ENCODE measurements at regions not wholly inside any gene's neighbourhood (a gene's known extent, or its start where the extent isn't known, plus 50 kb on each side); places are given as distances from the start of the nearest gene placed in this dataset.
"Not testable (repeated sequence)": the region's sequence is repeated elsewhere in the genome, so short reads cannot be mapped to it uniquely, and the experiment has no call there.

DNA sequence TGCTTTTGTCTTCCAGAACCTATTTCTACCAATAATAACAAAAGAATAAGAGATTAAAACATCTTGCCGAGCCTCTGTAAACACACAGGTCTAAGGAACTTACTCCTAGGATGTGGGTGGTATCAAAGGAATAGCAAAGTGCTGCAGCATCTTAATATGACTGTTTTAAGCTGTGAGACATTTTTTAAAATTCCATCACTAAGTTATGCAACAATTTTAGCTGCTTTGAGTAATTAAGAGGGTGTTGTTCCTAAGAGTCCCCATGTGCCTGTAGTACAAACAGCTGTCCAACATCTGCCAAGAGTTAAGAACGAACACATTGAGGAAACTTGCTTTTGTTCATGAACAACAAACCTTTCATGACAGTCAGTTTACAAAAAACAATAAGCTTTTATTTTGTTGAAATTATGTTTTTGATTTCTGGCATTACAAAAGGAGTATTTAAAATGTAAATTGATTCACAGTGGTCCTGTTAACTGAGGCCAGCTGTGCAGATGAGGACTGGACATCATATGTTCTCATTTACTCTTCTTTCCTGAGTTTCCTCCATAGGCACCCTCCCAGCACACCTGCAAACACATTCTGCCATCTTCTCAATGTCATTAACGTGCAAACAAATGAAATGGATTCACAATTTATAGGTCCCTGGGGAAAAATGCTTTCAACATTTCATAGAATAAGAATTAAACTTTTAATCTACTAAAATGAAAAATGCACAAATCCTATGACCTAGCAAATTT lies 337.3 kb upstream of the ARHGEF26 start:
- TF ChIP-seq, protein P1, sequence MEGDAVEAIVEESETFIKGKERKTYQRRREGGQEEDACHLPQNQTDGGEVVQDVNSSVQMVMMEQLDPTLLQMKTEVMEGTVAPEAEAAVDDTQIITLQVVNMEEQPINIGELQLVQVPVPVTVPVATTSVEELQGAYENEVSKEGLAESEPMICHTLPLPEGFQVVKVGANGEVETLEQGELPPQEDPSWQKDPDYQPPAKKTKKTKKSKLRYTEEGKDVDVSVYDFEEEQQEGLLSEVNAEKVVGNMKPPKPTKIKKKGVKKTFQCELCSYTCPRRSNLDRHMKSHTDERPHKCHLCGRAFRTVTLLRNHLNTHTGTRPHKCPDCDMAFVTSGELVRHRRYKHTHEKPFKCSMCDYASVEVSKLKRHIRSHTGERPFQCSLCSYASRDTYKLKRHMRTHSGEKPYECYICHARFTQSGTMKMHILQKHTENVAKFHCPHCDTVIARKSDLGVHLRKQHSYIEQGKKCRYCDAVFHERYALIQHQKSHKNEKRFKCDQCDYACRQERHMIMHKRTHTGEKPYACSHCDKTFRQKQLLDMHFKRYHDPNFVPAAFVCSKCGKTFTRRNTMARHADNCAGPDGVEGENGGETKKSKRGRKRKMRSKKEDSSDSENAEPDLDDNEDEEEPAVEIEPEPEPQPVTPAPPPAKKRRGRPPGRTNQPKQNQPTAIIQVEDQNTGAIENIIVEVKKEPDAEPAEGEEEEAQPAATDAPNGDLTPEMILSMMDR (IDR thresholded peaks at IDR 0.05; ENCODE audit: low read depth, low read length), result no peak
- no peak overlapping the region for H3K4me3 ChIP-seq (ENCODE audit: low read depth, low read length)

DNA sequence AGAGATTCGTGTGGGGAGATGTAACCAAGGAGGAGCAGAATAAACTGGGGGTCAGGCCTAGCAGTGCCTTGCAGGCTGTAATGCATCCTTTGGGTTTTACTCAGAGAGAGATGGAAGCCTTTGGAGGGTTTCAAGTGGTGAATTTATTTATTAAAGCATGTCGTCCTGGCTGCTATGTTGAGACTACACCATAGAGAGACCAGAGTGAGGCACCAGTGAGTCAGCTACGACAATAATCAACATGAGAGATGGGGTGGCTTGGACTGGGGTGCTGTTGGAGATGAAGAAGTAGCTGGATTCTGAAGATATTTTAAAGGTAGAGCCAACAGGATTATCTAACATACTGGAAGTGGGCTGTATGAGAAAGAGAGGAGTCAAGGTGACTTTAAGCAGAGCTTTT lies 335.3 kb upstream of the ARHGEF26 start:
- TF ChIP-seq, protein P1 (IDR thresholded peaks at IDR 0.05; ENCODE audit: low read depth, low read length), result no peak
- H3K4me3 ChIP-seq (ENCODE audit: low read depth, low read length), result no peak overlapping the region

DNA sequence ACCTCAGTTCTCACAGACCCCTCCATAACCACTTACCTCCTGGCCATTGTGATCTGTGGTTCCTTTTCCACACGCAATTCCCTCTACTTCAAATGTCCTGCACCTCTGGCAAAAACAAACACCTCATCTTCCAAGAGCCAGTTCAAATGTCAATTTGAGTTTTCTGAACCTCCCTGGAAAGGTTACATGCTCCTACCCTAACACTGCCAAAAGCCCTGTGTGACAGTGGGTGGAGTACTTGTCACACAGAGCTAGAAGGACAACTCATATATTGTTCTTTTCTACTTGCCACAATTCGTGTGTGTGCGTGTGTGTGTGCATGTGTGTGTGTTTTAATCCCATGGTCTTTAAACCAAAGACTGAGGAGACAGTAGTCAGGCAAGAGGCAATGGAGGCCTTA lies 331.8 kb upstream of the ARHGEF26 start:
- TF ChIP-seq, protein P1 (IDR thresholded peaks at IDR 0.05; ENCODE audit: low read depth, low read length), result no peak
- no peak overlapping the region for H3K4me3 ChIP-seq (ENCODE audit: low read depth, low read length)

DNA sequence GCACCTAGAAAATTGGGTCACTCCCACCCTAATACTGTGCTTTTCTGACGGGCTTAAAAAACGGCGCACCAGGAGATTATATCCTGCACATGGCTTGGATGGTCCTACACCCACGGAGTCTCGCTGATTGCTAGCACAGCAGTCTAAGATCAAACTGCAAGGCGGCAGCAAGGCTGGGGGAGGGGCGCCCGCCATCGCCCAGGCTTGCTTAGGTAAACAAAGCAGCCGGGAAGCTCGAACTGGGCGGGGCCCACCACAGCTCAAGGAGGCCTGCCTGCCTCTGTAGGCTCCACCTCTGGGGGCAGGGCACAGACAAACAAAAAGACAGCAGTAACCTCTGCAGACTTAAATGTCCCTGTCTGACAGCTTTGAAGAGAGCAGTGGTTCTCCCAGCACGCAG lies 324.1 kb upstream of the ARHGEF26 start:
- not testable (repeated sequence) for H3K4me3 ChIP-seq (ENCODE audit: low read depth, low read length)

GRCh38 chr3:153809097-153809496 lies 312.1 kb upstream of the ARHGEF26 start:
- TF ChIP-seq, protein P1 (IDR thresholded peaks at IDR 0.05; ENCODE audit: low read depth, low read length), result no peak

GRCh38 chr3:153818338-153818737 lies 302.9 kb upstream of the ARHGEF26 start:
- H3K4me3 ChIP-seq (ENCODE audit: low read depth, low read length), result no peak overlapping the region
- TF ChIP-seq, protein P1 (IDR thresholded peaks at IDR 0.05; ENCODE audit: low read depth, low read length), result no peak

More at GRCh38 chr3:153809097-153809496, 312.1 kb upstream of the ARHGEF26 start:
- no peak overlapping the region for H3K4me3 ChIP-seq (ENCODE audit: low read depth, low read length)

GRCh38 chr3:153820035-153820434 lies 301.2 kb upstream of the ARHGEF26 start:
- TF ChIP-seq, protein P1 (IDR thresholded peaks at IDR 0.05; ENCODE audit: low read depth, low read length), result no peak
- H3K4me3 ChIP-seq (ENCODE audit: low read depth, low read length), result no peak overlapping the region

DNA sequence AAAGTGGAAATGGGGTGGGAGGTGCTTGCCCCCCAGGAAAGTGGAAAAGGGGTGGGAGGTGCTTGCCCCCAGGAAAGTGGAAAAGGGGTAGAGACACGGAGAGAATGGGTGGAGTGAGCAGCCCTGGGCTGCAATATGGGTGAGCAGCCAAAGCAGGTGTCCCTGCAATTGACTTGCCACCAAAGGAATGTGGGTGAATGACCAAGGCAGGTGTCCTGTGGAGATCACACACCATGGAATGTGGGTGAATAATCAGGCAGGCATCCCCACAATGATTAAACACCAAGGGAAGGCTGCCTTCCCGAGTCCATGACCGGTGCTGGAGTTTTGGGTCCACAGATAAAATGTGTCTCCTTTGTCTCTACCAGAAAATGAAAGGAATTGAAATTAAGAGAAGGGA lies 292.8 kb upstream of the ARHGEF26 start:
- not testable (repeated sequence) for H3K4me3 ChIP-seq (ENCODE audit: low read depth, low read length)
